ENCODE measurements at regions not wholly inside any gene's neighbourhood (a gene's known extent, or its start where the extent isn't known, plus 50 kb on each side); places are given as distances from the start of the nearest gene placed in this dataset.

DNA sequence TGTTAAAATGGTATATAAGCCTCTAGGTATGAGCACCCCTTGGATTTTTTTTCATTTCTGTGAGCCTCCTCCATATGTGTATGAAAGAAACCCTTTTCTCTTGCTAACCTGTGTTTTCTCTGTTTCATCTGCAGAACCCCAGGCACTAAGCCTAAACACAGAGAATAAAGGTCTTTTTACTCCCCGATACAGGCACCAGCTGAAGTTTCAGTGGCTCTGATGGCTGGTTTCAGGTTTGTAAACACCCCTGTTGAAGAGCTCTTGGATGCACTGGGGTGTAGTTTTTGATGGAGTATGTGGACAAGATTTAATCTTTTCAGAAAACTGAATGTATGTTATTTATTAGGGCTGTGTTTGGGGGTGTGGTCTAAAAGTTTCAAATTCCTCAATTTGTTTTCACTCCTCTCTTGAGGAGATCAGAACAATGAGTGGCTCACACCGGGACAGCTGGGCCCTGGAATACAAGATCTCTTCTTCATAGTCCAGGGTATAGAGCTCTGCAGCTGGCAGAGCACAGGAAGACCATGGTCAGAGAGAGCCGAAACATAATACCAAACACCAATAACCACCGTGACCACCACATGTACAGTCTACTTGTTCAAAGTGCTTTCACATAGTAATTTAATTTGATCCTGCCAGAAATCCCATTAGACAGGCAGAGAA lies 50.2 kb upstream of the VTCN1 start:
- no peak for DNase-seq (ENCODE audit: low spot score)
